NOMO-1 treated with dmso at 0.1 percent for 144 hours (cell line): ENCODE measurements at regions not wholly inside any gene's neighbourhood (a gene's known extent, or its start where the extent isn't known, plus 50 kb on each side); places are given as distances from the start of the nearest gene placed in this dataset.

Experiments
- DNase-seq: peaks from one replicate; lab custom pipeline; 2025; ENCODE audit not compliant: unreplicated experiment; lab: John Stamatoyannopoulos, UW

DNA sequence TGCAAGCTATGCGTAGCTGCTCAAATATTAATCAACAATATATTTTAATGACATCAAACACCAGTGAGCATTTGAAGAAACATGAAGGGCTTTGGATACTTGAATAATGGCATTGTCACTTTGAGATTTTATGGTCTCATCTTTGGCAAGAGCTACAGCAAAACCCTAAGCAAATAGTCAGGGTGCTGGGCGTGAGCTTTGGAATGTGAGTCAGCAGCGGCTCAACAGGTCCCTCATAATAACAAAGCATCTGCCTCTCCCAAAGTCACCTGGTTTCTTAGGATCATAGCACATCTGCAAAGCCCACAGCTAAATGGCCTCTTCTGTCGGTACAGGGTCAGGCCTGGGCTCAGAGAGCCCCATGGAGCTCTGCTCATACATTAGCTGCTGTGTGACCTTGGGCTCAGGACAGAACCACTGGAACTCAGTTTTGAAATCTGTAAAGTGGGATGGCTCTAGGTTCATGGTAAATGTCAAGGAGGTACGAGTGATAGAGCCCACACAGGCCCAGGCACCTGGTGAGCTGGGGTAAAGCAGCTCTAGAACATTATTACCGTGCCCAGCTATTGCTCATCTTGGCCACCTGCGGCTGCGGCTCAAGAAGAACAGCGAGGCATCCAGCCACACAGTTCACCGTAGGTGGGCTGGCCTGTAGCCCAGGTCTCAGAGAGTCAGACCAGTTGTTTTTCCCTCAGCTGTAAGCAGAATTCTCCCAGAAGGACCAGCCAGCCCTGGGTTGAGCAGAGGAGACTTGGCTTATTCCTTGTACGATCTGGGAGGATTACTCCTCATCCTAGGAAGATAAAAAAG, 544.5 kb upstream of the CDH11 start:
- no peak for DNase-seq

DNA sequence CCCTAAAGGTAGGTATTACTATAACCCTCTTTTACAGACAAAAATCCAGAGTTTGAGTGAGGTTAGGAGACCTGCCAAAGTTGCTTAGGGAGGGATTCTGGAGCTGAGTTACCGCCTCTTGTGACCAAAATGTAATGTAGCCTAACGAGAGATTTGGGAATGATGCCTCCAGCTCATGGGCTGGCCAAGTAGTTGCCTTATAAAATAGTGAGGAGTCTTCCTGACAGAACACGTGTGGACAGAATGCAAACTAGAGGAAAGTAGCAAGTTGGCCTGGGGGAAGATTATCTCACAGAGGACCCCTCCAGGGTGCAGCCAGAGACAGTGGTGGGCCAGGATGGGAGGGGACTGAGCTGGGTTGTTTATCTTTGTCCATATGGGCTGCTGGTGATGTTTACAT, 543.7 kb upstream of the CDH11 start:
- no peak for DNase-seq

DNA sequence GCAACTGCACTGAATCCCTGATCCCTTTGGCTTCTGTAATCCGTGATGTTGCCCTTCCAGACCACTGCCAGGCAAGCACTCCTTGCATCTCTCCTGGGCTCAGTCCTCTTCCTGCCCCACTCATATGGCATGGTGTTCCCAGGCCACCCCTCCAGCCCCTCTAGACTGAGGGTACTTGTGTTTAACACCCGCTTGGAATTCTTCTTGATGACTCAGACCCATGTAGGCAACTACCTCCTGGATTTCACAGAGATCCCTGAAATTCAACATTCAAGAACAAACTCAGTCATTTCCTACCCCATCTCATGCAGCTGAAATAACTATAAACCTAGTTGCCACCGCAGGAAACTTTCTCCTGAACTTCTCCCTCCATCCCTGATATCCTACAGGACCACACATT, 541.9 kb upstream of the CDH11 start:
- no peak for DNase-seq

DNA sequence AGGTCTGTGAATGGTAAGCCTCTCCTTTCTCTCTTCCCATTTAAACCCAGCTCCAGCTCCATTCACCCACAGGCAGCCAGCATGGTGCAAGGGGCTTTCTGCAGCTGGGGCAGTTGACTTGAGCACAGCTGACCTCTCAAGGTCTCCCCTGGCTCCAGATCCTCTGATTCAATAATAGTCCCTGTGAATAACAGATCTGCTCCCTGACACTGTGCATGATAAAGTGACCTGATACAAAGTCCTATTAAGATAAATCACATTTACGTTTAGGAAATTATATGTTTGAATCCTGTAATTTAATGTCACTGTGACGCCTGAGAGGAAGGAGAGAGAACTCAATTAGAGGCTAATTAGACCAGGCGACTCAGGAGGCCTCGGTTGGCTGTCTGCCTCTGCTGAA, 540.4 kb upstream of the CDH11 start:
- no peak for DNase-seq

DNA sequence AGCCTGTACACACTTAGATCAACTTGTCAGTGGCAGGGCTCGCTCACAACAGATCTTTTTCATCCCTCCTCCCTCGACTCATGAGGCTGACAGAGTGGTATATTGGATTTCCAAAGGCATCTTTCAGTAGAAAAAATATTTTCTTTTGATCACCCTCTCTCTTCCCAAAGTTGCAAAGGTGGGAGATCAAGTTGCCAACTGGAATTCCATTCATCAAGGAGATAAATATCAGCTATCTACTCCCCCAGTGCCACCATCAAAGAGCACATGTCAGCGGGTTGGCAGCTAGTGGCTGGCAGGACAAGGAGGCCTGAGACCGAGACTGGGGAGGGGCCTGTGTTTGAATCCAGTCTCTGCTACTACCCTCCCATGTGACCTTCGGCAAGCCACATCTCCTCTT, 539.7 kb upstream of the CDH11 start:
- no peak for DNase-seq

DNA sequence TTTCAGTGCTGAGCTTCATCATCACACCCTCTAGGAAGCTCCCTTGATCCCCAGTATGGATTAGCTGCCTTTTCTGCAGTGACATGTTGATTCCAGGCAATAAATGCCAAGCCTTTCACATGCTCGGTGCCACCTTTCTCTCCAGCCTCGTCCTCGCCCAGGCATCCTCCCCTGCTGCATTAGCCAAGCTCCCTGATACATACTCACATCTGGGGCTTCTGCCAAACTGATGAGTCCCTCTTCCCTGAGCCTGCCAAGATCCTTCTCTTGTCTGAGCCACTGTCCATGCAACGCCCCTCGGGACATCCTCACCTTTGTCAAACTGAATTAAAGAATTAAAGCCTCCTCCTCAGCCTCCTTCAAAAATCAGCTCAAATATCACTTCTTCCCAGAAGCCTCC, 538.5 kb upstream of the CDH11 start:
- DNase-seq, result no peak

DNA sequence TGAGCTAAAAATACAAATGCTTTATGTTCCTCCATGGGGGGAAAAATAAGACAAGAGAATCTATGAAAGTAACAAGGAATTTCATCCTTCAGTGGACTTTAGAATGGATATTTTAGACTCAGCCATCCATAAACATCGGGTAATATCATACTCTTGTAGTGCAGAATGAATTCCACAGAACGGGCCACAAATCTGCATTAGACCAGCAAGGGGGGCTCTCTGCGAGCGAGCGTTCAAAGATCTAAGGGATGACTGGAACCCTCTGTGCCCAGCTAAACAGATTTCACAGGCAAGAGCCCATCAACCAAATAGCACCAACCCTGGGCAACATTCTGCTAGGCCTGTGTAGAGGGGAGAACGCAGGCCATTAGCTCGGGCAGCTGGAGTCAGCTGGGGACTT, 537.9 kb upstream of the CDH11 start:
- no peak for DNase-seq

DNA sequence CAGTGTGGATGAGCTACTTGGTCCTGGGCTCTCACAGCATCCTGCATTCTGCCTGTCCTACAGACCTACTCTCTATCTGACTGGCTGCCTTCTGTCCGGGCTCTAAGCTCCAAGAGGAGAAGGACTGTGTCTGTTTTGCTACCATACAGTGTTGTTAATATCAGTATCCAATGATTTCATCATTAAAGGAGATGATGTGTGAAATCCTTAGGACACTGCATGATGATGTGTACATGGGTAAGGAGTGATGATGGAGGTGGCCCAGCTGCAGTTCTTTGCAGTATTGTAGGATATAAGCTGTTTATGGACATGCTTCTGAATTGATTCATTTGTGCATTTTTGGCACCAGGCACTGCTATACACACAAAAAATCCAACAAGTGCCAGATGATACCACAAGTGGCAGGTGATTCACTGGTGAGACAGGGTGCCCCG, 536.9 kb upstream of the CDH11 start:
- DNase-seq, result no peak

DNA sequence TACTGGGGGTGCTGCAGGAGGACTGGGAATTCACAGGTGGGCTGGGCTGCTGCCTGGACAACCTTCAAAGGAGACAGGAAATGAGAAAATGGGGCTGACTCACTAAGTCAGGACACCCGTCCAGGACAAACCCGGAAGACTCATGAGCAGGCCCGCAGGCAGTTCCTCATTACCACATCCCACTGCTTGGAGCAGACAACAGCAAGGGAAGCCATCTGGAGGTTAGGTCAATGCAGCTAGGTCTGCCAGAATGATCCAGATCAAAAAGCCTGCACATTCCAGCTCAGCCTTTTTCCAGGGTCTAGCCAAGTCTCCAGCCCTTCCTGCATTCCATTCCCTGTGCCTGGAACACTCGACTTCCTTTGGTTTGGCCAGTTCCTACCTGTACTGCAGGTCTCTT, 536.5 kb upstream of the CDH11 start:
- DNase-seq, result peak; percentile 11

DNA sequence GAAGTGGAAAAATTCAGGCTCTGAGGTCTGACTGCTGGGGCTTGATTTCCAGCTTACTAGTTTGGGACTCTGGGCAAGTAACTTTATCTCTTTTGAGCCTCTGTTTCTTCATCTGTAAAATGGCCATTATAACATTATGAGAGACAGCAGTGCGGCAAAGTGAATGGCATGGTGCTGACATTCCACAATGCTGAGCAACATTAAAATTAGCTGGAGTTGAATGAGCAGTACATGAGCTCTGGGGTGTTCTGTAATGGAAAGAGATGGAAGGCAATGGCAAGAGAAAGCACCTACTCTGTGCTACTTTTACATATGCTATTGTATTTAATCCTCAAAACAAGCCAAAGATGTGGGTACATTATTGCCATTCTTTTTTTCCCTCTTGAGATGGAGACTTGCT, 535.7 kb upstream of the CDH11 start:
- no peak for DNase-seq

DNA sequence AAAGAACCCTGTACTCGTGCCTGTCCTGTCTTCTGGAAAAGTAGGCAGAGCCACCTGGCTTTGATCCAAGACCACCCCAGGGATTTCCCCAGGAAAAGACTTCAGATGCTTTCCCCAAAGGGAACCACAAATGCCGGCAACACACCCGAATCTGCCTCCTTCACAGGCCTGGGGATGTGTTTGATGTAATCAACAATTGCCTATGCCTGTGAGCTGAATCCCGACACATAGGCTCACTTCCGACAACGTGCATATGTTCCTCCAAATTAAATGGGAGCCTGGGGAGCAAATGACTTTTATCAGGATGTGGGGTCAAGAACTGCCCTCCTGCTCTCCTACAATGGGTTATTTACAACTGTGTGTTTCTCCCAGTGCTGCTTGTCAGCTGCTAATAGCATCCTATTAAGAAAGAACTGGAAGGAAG, 535.2 kb upstream of the CDH11 start:
- no peak for DNase-seq

DNA sequence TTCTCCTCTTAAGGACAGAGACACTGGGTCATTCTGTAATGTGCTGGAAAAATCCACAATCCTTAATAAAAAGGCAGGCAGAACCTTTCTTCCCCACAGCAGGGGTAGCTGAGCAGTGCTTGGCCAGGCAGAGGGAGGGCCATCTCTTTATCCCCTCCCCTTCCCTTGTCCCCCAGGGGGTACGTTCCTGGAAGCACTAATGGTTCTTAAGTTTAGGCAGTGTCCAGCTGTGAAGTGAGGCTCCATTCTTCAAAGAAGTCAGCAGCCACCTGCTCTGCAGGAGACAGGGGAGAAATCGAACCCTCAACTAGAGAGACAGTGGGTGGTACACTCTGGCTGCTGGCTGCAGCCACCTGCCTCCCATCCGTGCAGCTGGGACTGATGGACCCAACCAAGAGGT, 533.9 kb upstream of the CDH11 start:
- no peak for DNase-seq

DNA sequence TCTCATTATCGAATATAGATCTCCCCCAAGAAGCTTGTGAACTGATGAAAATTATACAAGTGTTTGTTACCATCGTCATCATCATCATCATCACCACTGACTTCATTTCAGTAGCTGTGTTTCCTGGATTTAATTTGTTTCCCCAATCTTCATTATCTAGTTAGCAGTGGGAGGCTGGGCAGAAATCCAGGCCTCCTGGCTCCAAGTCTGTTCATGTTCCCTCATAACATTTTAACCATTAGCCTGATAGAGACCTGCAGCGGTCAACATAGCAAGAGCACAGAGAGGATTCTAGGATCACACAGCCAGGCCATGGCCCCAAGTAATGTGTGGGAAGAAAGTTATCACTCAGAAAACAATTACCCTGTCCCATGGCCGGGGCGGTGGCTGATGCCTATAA, 526.2 kb upstream of the CDH11 start:
- DNase-seq, result no peak

DNA sequence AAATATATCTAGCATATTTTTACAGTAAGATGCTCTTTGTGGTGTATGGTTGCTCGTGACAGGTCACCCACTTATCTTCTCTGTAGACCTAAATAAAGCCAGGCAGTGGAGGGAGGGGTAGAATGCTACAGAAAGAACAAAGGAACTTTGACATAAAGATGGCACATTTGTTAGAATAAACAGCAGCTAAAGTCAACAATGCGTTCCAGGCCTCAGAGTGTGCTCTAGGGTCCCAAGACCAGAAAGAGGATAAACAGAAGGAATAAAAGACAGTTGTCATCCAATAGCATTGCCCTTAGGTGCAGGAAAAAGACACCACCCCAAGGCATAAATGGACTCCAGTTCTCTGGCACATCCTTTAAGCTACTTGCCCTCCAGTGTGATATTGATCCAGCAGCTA, 523.0 kb upstream of the CDH11 start:
- DNase-seq, result no peak

DNA sequence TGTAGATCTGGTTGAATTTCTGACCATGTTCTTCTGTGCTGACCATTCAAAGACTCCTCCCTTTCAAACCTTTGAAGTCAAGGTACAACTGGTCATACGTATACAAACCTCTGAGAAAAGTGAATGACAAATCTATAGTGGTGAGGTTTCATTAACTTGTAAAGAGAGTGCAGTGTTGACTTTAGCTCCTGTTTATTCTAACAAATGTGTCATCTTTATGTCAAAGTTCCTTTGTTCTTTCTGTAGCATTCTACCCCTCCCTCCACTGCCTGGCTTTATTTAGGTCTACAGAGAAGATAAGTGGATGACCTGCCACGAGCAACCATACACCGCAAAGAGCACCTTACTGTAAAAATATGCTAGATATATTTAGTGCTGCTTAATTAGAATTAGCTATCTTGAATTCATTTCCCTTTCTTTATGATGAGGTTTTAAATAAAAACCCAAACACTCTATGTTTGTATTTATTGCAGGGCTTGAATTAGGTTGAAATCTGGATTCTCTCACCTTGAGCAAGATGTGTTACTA, 520.0 kb upstream of the CDH11 start:
- no peak for DNase-seq

DNA sequence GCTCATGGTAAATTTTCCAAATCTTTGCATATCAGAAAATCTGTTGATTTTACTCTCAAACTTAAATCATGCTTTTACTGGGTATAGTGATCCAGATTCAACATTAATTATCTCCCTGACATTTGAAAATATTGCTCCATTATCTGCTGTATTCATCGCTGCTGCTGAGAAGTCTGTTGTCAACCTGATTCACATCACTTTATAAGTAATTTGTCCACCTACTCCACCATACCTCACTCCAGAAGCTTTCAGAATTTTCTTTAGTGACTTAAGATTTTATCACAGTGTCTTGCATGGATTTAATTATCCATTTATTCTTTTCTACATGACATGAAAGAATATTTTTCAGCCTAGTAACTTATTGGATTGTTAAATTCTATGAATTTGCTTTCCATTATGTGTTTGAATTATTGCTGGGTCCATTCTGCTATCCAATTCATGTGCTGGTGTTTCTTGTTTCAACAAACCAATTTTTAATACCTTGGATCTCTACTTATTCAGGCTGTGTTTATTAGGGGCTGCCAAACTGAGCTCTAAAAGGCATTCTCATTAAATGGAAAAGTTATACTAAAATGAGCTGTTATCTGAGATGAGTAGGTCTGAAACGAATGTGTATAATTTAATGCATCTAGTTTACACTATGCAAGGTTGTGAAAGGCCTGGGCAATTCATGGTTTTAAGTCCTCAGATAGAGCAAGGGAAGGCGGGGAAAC, 519.3 kb upstream of the CDH11 start:
- no peak for DNase-seq

DNA sequence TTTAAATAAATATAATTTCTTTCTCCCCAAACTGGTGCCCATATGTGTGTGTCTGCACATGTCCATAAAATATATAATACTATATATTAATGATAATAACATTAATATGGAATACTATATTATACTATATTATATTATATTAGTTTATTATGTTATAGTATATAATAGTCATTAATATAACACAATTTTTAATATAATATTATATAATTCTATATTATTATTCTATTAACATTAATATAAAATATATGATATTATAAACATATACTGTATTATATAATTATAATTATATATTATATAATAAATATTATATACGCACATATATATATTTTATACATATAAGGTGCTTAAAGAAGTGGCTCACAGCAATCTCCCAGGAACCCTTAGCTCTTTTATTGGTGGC, 513.0 kb upstream of the CDH11 start:
- no peak for DNase-seq

DNA sequence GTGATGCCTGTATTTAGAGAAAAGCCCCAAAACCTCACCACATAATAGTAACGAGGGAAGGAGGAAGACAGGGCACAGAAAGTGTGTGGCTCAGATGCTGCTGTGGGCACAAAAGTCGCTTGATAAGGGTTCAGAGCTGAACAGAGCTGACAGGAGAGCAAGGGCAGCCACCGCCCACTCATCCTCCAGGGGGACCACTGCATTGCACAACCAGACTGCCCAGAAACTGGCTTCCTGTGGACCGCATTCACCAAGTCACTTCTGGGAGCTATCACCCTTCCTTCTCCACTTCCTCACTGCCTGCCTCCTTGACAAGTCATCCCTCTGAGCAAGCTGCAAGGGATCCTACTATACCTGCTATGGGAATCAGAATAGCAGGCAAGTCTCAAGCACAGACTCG, 512.4 kb upstream of the CDH11 start:
- DNase-seq, result no peak

DNA sequence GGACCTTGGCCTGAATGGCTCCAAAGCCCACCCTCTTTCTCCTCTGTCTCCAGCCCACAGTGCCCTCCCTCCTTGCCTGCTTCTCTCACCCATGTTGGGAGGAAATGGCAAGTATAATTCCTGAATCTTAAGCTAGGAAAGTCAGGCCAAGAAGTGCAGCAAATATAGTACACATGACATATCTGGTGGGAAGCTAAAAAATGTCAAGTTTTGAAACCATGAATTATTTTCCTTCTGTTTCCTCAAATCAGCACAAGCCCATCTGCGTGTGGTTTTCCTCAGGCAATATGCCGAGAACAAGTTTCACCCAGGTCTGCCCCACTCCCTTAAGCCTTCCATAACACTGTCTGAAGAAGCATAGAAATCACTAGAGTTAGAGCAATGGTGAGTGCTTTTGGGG, 502.8 kb upstream of the CDH11 start:
- no peak for DNase-seq

DNA sequence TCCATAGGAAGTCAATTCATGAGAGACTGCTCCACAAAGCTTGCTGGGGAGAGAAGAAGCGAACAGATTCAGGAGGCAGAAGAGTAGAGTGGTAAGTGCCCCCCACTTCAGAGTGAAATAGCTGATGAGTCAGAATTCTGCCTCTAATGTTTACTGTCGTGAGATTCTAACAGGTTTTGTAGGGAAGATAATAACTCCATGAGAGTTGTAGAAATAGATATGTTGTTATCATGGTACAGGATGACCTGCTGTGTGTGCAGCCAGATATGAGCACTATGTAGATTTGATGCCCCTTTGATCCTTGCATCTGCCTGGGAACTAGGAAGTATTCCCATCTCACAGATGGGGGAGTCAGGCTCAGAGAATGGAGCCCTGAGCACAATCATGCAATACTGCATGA, 502.4 kb upstream of the CDH11 start:
- DNase-seq, result no peak

DNA sequence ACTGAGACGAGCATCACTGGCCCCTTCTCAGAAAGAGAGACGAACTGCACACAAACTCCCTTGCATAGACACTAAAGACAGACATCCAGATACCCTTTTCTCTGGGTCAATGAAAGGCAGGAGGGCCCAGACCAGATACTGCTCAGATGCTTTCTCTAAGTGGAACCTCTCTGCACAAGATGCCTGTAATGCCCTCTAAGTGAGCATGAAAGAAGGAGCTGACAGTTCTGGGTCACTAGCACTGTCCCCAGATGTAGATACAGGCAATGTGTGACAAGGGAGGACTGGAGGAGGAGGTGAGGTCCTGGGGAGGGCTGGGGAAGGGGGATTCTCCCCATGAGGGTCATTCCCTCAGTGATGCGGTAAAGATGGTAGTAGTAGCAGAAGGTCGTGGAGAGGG, 501.0 kb upstream of the CDH11 start:
- no peak for DNase-seq

DNA sequence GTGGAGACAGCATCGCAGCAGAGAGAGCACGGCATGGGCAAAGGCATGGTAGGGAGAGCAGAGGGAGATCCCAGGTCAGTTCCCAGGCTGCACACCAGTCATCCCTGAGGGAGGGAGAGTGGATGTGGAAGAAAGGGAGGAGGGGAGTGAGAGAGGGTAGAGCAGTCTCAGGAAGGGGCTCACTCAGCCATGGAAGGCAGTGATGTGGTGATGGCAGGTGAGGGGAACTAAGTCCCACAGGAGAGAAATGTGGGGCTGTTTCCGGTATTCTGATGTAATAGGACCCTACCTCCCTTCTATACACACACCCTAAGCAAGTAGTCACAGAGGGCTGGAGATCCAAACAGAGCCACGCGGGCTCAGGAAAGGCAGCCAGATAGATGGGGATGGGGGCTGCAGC, 500.3 kb upstream of the CDH11 start:
- DNase-seq, result no peak

DNA sequence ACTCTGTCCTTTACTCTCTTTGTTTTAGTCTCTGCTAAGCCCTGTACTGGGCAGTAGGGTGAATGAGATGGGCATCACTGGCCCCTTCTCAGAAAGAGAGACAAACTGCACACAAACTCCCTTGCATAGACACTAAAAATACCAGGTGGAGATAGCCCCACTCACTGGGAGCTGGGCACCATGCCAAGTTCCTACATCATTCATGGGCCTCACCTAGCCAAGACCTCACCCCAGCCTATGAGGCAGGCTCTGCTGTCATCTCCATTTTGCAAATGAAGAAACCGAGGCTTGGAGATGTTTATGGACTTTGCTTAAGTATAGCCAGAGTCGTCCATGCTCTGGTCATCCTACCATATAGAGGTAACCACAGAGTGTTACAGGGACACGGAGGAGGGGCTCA, 499.8 kb upstream of the CDH11 start:
- DNase-seq, result no peak
